HepG2 (cell line): ENCODE measurements at regions not wholly inside any gene's neighbourhood (a gene's known extent, or its start where the extent isn't known, plus 50 kb on each side); places are given as distances from the start of the nearest gene placed in this dataset.

Source experiments
- ARNTL ChIP-seq: sonication (generic); formaldehyde crosslinking; IDR thresholded peaks from 2 replicates; pipeline ENCODE4 v1.4.0; 2020; ENCODE audit warnings: mild to moderate bottlenecking, missing genetic modification reagents
- CENPT ChIP-seq: sonication (generic); formaldehyde crosslinking; IDR thresholded peaks from 2 replicates; pipeline ENCODE4 v1.8.0; 2022; ENCODE audit warnings: low read depth, mild to moderate bottlenecking, moderate library complexity, missing genetic modification reagents
- CREM ChIP-seq, 2 experiments: sonication (generic) in 1 of 2; formaldehyde crosslinking in 1 of 2; IDR thresholded peaks; 2 replicates each; pipeline versions ENCODE4 v1.4.0 to v1.6.1; 2016 to 2020; ENCODE audit warnings: antibody characterized with exemption in 1 of 2, mild to moderate bottlenecking in 1 of 2, missing genetic modification reagents in 1 of 2
- DNMT1 ChIP-seq: sonication (generic); formaldehyde crosslinking; IDR thresholded peaks from 2 replicates; pipeline ENCODE4 v1.5.1; 2020; ENCODE audit warnings: mild to moderate bottlenecking, missing genetic modification reagents
- GATAD2A ChIP-seq: IDR thresholded peaks from 2 replicates; pipeline ENCODE4 v1.6.1; 2016
- KDM1A ChIP-seq: IDR thresholded peaks from 2 replicates; pipeline ENCODE4 v1.6.1; 2016; ENCODE audit warnings: missing compliant biosample characterization
- KDM3A ChIP-seq: IDR thresholded peaks from 2 replicates; pipeline ENCODE4 v1.6.1; 2018; ENCODE audit warnings: low read depth, missing compliant biosample characterization
- MAFG ChIP-seq: sonication (generic); formaldehyde crosslinking; IDR thresholded peaks from 2 replicates; pipeline ENCODE4 v1.5.1; 2020; ENCODE audit warnings: mild to moderate bottlenecking, missing genetic modification reagents
- PHF20 ChIP-seq: sonication (generic); formaldehyde crosslinking; IDR thresholded peaks from 2 replicates; pipeline ENCODE4 v1.5.0; 2020; ENCODE audit warnings: mild to moderate bottlenecking, missing genetic modification reagents
- POLR2G ChIP-seq: fragments of 200-400 bp; formaldehyde crosslinking; IDR thresholded peaks from 2 replicates; pipeline ENCODE4 v1.6.1; 2018; ENCODE audit warnings: mild to moderate bottlenecking, low read depth, low read length, moderate library complexity
- SP2 ChIP-seq: sonication (generic); formaldehyde crosslinking; IDR thresholded peaks from 2 replicates; pipeline ENCODE4 v1.5.1; 2020; ENCODE audit warnings: mild to moderate bottlenecking, missing genetic modification reagents
- TMF1 ChIP-seq: sonication (generic); formaldehyde crosslinking; IDR thresholded peaks from 2 replicates; pipeline ENCODE4 v1.8.1; 2022; ENCODE audit warnings: low read depth, missing genetic modification reagents
- XBP1 ChIP-seq: sonication (generic); formaldehyde crosslinking; IDR thresholded peaks from 2 replicates; pipeline ENCODE4 v1.5.0; 2020; ENCODE audit warnings: missing genetic modification reagents
- ZFX ChIP-seq: sonication (generic); formaldehyde crosslinking; IDR thresholded peaks from 2 replicates; pipeline ENCODE4 v1.4.0; 2020; ENCODE audit warnings: mild to moderate bottlenecking, low read depth, missing genetic modification reagents, moderate library complexity
- ZKSCAN8 ChIP-seq: IDR thresholded peaks from 2 replicates; pipeline ENCODE4 v1.6.1; 2016; ENCODE audit warnings: borderline replicate concordance, missing genetic modification reagents, missing compliant biosample characterization
- ZMYM3 ChIP-seq: sonication (generic); formaldehyde crosslinking; IDR thresholded peaks from 2 replicates; pipeline ENCODE4 v1.5.1; 2020; ENCODE audit warnings: mild to moderate bottlenecking, missing genetic modification reagents
- ZNF12 ChIP-seq: sonication (generic); formaldehyde crosslinking; IDR thresholded peaks from 2 replicates; pipeline ENCODE4 v1.5.0; 2020; ENCODE audit warnings: missing genetic modification reagents
- ZNF619 ChIP-seq: sonication (generic); formaldehyde crosslinking; IDR thresholded peaks from 2 replicates; pipeline ENCODE4 v1.4.0; 2020; ENCODE audit warnings: mild to moderate bottlenecking, missing genetic modification reagents
- ZSCAN22 ChIP-seq: sonication (generic); formaldehyde crosslinking; IDR thresholded peaks from 2 replicates; pipeline ENCODE4 v1.4.0; 2020; ENCODE audit warnings: mild to moderate bottlenecking, missing genetic modification reagents
- TF ChIP-seq, protein P1 (sequence below): sonication (generic); formaldehyde crosslinking; IDR thresholded peaks from 2 replicates; pipeline ENCODE4 v1.4.0; 2020; ENCODE audit warnings: missing genetic modification reagents
- TF ChIP-seq, protein P2 (sequence below): sonication (generic); formaldehyde crosslinking; IDR thresholded peaks from 2 replicates; pipeline ENCODE4 v1.5.1; 2020; ENCODE audit warnings: missing genetic modification reagents, mild to moderate bottlenecking, borderline replicate concordance
- TF ChIP-seq, protein P3 (sequence below): sonication (generic); formaldehyde crosslinking; IDR thresholded peaks from 2 replicates; pipeline ENCODE4 v1.8.1; 2023; ENCODE audit warnings: mild to moderate bottlenecking, missing genetic modification reagents
- TF ChIP-seq, protein P4 (sequence below): sonication (generic); formaldehyde crosslinking; IDR thresholded peaks from 2 replicates; pipeline ENCODE4 v1.8.0; 2022; ENCODE audit warnings: mild to moderate bottlenecking, missing genetic modification reagents; ENCODE audit not compliant: insufficient replicate concordance

DNA sequence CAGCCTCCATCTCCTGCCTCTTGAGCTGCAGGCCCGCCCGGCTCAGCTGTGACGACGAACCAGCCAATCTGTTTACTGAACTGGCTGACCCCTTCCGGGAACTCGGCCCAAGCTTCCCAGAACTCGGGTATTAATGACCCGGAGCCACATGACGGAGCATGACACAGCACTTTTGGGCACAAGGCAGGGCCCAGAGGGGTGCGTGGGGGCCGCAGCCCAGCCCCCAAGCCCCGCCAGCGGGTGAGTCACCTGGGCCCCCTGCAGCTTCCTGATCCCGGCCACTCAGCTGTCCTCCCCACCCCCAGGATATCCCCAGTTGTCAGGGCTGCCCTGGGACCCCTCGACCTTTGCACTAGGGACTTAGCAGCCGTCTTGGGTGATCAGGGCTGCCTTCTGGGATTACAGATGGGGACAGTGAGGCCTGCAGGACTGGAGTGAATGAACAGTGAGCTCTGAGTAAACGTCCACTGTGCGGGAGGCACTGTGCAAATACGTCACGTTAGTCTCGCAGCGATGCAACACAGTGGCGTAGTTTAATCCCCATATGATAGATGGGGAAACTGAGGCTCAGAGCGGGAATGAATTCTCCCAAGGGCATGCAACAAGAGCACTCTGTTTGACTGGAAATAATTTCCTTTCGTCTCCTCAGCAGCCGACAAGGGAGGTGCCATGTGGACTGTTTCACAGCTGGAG, 102.1 kb downstream of the CEBPB start (continued):
- TF ChIP-seq, protein P1, sequence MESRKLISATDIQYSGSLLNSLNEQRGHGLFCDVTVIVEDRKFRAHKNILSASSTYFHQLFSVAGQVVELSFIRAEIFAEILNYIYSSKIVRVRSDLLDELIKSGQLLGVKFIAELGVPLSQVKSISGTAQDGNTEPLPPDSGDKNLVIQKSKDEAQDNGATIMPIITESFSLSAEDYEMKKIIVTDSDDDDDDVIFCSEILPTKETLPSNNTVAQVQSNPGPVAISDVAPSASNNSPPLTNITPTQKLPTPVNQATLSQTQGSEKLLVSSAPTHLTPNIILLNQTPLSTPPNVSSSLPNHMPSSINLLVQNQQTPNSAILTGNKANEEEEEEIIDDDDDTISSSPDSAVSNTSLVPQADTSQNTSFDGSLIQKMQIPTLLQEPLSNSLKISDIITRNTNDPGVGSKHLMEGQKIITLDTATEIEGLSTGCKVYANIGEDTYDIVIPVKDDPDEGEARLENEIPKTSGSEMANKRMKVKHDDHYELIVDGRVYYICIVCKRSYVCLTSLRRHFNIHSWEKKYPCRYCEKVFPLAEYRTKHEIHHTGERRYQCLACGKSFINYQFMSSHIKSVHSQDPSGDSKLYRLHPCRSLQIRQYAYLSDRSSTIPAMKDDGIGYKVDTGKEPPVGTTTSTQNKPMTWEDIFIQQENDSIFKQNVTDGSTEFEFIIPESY (CRISPR knock-in tag) = peak; percentile 89
- TF ChIP-seq TMF1 (CRISPR knock-in tag) (0 out of 2 replicates have a peak, but pooled peaks have one; percentile 27), KDM1A (CRISPR knock-in tag) (peak; percentile 98), MAFG (CRISPR knock-in tag) (peak; percentile 100), ZFX (CRISPR knock-in tag) (peak; percentile 95), KDM3A (peak; percentile 100), CREM (IDR thresholded peaks at IDR 0.05) (peak; percentile 90), CREM (CRISPR knock-in tag; IDR thresholded peaks at IDR 0.05) (no peak; the same call in 1 of the 2 replicates), SP2 (CRISPR knock-in tag) (no peak), ZKSCAN8 (CRISPR knock-in tag) (peak; percentile 98), GATAD2A (CRISPR knock-in tag) (peak; percentile 99), DNMT1 (CRISPR knock-in tag) (no peak; the same call in 1 of the 2 replicates), PHF20 (peak; percentile 84; the same call in 1 of the 2 replicates), ZNF12 (peak; percentile 91; the same call in 1 of the 2 replicates), ZMYM3 (CRISPR knock-in tag) (peak; percentile 90), XBP1 (no peak), CENPT (CRISPR knock-in tag) (no peak), ARNTL (CRISPR knock-in tag) (peak; percentile 98), ZSCAN22 (CRISPR knock-in tag) (peak; percentile 86), ZNF619 (CRISPR knock-in tag) (no peak), POLR2G (peak; percentile 79)
- TF ChIP-seq, protein P2, sequence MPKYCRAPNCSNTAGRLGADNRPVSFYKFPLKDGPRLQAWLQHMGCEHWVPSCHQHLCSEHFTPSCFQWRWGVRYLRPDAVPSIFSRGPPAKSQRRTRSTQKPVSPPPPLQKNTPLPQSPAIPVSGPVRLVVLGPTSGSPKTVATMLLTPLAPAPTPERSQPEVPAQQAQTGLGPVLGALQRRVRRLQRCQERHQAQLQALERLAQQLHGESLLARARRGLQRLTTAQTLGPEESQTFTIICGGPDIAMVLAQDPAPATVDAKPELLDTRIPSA (CRISPR knock-in tag) = no peak
- TF ChIP-seq, protein P3, sequence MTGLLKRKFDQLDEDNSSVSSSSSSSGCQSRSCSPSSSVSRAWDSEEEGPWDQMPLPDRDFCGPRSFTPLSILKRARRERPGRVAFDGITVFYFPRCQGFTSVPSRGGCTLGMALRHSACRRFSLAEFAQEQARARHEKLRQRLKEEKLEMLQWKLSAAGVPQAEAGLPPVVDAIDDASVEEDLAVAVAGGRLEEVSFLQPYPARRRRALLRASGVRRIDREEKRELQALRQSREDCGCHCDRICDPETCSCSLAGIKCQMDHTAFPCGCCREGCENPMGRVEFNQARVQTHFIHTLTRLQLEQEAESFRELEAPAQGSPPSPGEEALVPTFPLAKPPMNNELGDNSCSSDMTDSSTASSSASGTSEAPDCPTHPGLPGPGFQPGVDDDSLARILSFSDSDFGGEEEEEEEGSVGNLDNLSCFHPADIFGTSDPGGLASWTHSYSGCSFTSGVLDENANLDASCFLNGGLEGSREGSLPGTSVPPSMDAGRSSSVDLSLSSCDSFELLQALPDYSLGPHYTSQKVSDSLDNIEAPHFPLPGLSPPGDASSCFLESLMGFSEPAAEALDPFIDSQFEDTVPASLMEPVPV (CRISPR knock-in tag) = peak; percentile 97
- TF ChIP-seq, protein P4, sequence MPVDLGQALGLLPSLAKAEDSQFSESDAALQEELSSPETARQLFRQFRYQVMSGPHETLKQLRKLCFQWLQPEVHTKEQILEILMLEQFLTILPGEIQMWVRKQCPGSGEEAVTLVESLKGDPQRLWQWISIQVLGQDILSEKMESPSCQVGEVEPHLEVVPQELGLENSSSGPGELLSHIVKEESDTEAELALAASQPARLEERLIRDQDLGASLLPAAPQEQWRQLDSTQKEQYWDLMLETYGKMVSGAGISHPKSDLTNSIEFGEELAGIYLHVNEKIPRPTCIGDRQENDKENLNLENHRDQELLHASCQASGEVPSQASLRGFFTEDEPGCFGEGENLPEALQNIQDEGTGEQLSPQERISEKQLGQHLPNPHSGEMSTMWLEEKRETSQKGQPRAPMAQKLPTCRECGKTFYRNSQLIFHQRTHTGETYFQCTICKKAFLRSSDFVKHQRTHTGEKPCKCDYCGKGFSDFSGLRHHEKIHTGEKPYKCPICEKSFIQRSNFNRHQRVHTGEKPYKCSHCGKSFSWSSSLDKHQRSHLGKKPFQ = peak; percentile 97
